Stimulated activated CD8-positive, alpha-beta memory T cell treated with anti-CD3 and anti-CD28 coated beads, Interleukin-12 subunit alpha, Interleukin-12 subunit beta, amount 100 ng/mL, for 24 hours (primary cell): ENCODE measurements at regions not wholly inside any gene's neighbourhood (a gene's known extent, or its start where the extent isn't known, plus 50 kb on each side); places are given as distances from the start of the nearest gene placed in this dataset.

Experiments used
- DNase-seq: peaks from one replicate; pipeline ENCODE4 v3.0.0-alpha.2; 2020; ENCODE audit errors: extremely low read depth

GRCh38 chr3:106213954-106214353 is 345.1 kb upstream of the CBLB start:
- DNase-seq = no peak

GRCh38 chr3:106214641-106215040 is 345.8 kb upstream of the CBLB start:
- no peak for DNase-seq

GRCh38 chr3:106215047-106215446 is 346.2 kb upstream of the CBLB start:
- DNase-seq = no peak

- DNase-seq = no peak
Measured at GRCh38 chr3:106217745-106218144, 348.9 kb upstream of the CBLB start.

- no peak for DNase-seq
Measured at GRCh38 chr3:106227068-106227467, 358.3 kb upstream of the CBLB start.

GRCh38 chr3:106228271-106228670 is 359.5 kb upstream of the CBLB start:
- no peak for DNase-seq

- DNase-seq = no peak
Measured at GRCh38 chr3:106229495-106230278, 360.9 kb upstream of the CBLB start.

GRCh38 chr3:106231086-106231485 is 362.3 kb upstream of the CBLB start:
- DNase-seq = no peak

GRCh38 chr3:106232956-106233355 is 364.1 kb upstream of the CBLB start:
- no peak for DNase-seq

GRCh38 chr3:106239195-106239697 is 370.4 kb upstream of the CBLB start:
- no peak for DNase-seq

GRCh38 chr3:106241593-106241992 is 372.8 kb upstream of the CBLB start:
- no peak for DNase-seq

GRCh38 chr3:106242781-106243180 is 374.0 kb upstream of the CBLB start:
- no peak for DNase-seq

GRCh38 chr3:106245400-106245799 is 376.6 kb upstream of the CBLB start:
- no peak for DNase-seq

- no peak for DNase-seq
Measured at GRCh38 chr3:106247902-106248684, 379.3 kb upstream of the CBLB start.

- DNase-seq = no peak
Measured at GRCh38 chr3:106249159-106249558, 380.3 kb upstream of the CBLB start.

- no peak for DNase-seq
Measured at GRCh38 chr3:106249981-106250380, 381.2 kb upstream of the CBLB start.

GRCh38 chr3:106251160-106251892 is 382.5 kb upstream of the CBLB start:
- no peak for DNase-seq

- no peak for DNase-seq
Measured at GRCh38 chr3:106255870-106256248, 387.0 kb upstream of the CBLB start.

GRCh38 chr3:106256249-106256957 is 387.6 kb upstream of the CBLB start:
- no peak for DNase-seq

GRCh38 chr3:106257172-106257571 is 388.4 kb upstream of the CBLB start:
- DNase-seq = no peak

- no peak for DNase-seq
Measured at GRCh38 chr3:106261396-106261795, 392.6 kb upstream of the CBLB start.
